ENCODE measurements at regions not wholly inside any gene's neighbourhood (a gene's known extent, or its start where the extent isn't known, plus 50 kb on each side); places are given as distances from the start of the nearest gene placed in this dataset.

DNA sequence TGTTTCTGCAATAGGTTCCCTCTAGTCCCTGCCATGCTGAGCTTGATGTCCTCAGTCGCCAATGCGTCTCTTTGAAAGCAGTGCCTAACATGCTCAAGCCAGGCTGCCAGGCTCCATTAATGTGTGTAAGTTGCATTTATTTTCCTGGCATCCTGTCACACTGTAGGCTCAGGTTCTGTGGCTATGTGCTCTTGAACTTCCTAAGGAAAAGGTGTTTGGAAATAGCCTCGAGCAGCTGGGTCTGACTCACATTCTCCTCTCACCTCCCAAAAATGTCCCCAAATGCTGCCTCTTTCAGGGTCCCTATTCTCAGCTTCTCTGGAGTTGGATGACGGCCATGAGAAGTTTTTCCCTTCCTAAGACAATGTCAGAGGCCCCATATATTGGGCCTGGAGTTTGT, 58.0 kb upstream of the SLC14A2 start:
- TF ChIP-seq TP53 (CRISPR knock-in tag; conservative IDR thresholded peaks at IDR 0.05) (no peak), CREM (IDR thresholded peaks at IDR 0.05) (no peak), CREM (CRISPR knock-in tag; IDR thresholded peaks at IDR 0.05) (no peak), ZSCAN29 (CRISPR knock-in tag; conservative IDR thresholded peaks at IDR 0.05) (no peak), NCOR1 (IDR thresholded peaks at IDR 0.05; ENCODE audit: borderline replicate concordance, low read length) (no peak)
- TF ChIP-seq, protein P1, sequence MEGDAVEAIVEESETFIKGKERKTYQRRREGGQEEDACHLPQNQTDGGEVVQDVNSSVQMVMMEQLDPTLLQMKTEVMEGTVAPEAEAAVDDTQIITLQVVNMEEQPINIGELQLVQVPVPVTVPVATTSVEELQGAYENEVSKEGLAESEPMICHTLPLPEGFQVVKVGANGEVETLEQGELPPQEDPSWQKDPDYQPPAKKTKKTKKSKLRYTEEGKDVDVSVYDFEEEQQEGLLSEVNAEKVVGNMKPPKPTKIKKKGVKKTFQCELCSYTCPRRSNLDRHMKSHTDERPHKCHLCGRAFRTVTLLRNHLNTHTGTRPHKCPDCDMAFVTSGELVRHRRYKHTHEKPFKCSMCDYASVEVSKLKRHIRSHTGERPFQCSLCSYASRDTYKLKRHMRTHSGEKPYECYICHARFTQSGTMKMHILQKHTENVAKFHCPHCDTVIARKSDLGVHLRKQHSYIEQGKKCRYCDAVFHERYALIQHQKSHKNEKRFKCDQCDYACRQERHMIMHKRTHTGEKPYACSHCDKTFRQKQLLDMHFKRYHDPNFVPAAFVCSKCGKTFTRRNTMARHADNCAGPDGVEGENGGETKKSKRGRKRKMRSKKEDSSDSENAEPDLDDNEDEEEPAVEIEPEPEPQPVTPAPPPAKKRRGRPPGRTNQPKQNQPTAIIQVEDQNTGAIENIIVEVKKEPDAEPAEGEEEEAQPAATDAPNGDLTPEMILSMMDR (CRISPR knock-in tag; IDR thresholded peaks at IDR 0.05): no peak
- TF ChIP-seq, protein P2, sequence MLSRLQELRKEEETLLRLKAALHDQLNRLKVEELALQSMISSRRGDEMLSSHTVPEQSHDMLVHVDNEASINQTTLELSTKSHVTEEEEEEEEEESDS (CRISPR knock-in tag; IDR thresholded peaks at IDR 0.05; ENCODE audit: borderline replicate concordance): no peak
- TF ChIP-seq, protein P3, sequence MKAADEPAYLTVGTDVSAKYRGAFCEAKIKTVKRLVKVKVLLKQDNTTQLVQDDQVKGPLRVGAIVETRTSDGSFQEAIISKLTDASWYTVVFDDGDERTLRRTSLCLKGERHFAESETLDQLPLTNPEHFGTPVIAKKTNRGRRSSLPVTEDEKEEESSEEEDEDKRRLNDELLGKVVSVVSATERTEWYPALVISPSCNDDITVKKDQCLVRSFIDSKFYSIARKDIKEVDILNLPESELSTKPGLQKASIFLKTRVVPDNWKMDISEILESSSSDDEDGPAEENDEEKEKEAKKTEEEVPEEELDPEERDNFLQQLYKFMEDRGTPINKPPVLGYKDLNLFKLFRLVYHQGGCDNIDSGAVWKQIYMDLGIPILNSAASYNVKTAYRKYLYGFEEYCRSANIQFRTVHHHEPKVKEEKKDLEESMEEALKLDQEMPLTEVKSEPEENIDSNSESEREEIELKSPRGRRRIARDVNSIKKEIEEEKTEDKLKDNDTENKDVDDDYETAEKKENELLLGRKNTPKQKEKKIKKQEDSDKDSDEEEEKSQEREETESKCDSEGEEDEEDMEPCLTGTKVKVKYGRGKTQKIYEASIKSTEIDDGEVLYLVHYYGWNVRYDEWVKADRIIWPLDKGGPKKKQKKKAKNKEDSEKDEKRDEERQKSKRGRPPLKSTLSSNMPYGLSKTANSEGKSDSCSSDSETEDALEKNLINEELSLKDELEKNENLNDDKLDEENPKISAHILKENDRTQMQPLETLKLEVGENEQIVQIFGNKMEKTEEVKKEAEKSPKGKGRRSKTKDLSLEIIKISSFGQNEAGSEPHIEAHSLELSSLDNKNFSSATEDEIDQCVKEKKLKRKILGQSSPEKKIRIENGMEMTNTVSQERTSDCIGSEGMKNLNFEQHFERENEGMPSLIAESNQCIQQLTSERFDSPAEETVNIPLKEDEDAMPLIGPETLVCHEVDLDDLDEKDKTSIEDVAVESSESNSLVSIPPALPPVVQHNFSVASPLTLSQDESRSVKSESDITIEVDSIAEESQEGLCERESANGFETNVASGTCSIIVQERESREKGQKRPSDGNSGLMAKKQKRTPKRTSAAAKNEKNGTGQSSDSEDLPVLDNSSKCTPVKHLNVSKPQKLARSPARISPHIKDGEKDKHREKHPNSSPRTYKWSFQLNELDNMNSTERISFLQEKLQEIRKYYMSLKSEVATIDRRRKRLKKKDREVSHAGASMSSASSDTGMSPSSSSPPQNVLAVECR (CRISPR knock-in tag; IDR thresholded peaks at IDR 0.05; ENCODE audit: borderline replicate concordance): no peak
